HepG2 (cell line): ENCODE measurements at regions not wholly inside any gene's neighbourhood (a gene's known extent, or its start where the extent isn't known, plus 50 kb on each side); places are given as distances from the start of the nearest gene placed in this dataset.

Source experiments
- ATAC-seq: fragments of 200-7000 bp; cut with Tn5 transposase; 3 replicates; pipeline ENCODE4 v1.9.1; 2020; ENCODE audit warnings: mild to moderate bottlenecking, moderate library complexity
- BruUV-seq: library from RNA; stranded (reverse); fragments of 400-500 nt; replicated peaks from 2 replicates; lab custom pipeline; 2021; lab: Mats Ljungman, UMichigan
- CTCF ChIA-PET: fragments of 300-600 bp; formaldehyde crosslinking; extraction: SDS; loops from one replicate; lab custom pipeline; 2021; ENCODE audit warnings: low total read pairs, inconsistent platforms, low intra/inter-chr PET ratio; lab: Yijun Ruan, JAX
- POLR2A ChIA-PET: fragments of 350-600 bp; sonication (Branson Sonifier 250); formaldehyde crosslinking; loops from one replicate; lab custom pipeline; 2020; ENCODE audit warnings: antibody characterized with exemption, inconsistent platforms; lab: Yijun Ruan, JAX
- DNase-seq: peaks from one replicate; pipeline ENCODE4 v3.0.0-alpha.2; 2015; ENCODE audit warnings: low spot score
- FAIRE-seq: peaks from 3 replicates; lab custom pipeline; 2011; peaks lifted over from hg19 to GRCh38; lab: Jason Lieb, UNC
- H2AFZ ChIP-seq: one replicate; pipeline ENCODE4 v1.6.1; 2011; ENCODE audit warnings: low read length, inconsistent platforms
- H3K27ac ChIP-seq: fragments of 300-600 bp; 3 replicates; pipeline ENCODE4 v1.8.0; 2011; ENCODE audit warnings: mixed run types, mild to moderate bottlenecking, mixed read lengths, low read length, inconsistent platforms; ENCODE audit not compliant: insufficient read depth; ENCODE audit errors: extremely low read length
- H3K27me3 ChIP-seq, 2 experiments: fragments of 200-600 bp in 1 of 2; 2 replicates in 1 of 2; 3 replicates in 1 of 2; pipeline versions ENCODE4 v1.6.0 to v1.8.0; 2011; ENCODE audit warnings: low read length in 2 of 2, mild to moderate bottlenecking in 2 of 2, moderate library complexity in 2 of 2, inconsistent platforms in 1 of 2; ENCODE audit not compliant: insufficient read depth in 2 of 2, control insufficient read depth in 1 of 2
- H3K36me3 ChIP-seq, 2 experiments: fragments of 200-600 bp in 1 of 2; replicated peaks in 1 of 2; 2 replicates in 1 of 2; 3 replicates in 1 of 2; pipeline versions ENCODE4 v1.5.1 to v1.8.0; 2011; ENCODE audit warnings: low read length in 2 of 2, inconsistent platforms in 1 of 2; ENCODE audit not compliant: insufficient read depth in 2 of 2, control insufficient read depth in 1 of 2
- H3K4me1 ChIP-seq: 2 replicates; pipeline ENCODE4 v1.5.1; 2012; ENCODE audit warnings: low read length, inconsistent platforms; ENCODE audit not compliant: insufficient read depth
- H3K4me2 ChIP-seq: 2 replicates; pipeline ENCODE4 v1.6.0; 2011; ENCODE audit warnings: low read depth, low read length, inconsistent platforms
- H3K4me3 ChIP-seq, 3 experiments: fragments of 200-600 bp in 1 of 3; sonication (generic), shearing (Covaris generic) in 1 of 3; replicated peaks in 1 of 3; 2 replicates each; pipeline ENCODE4 v1.5.1; 2011 to 2016; ENCODE audit warnings: low read length in 3 of 3, inconsistent platforms in 2 of 3, low read depth in 2 of 3, mild to moderate bottlenecking in 2 of 3, control low read depth in 1 of 3, mixed read lengths in 1 of 3; ENCODE audit not compliant: insufficient read depth in 1 of 3
- H3K79me2 ChIP-seq: one replicate; pipeline ENCODE4 v1.6.1; 2011; ENCODE audit warnings: low read length, inconsistent platforms; ENCODE audit not compliant: insufficient read depth
- H3K9ac ChIP-seq: 2 replicates; pipeline ENCODE4 v1.6.0; 2011; ENCODE audit warnings: mild to moderate bottlenecking, low read depth, low read length, inconsistent platforms; ENCODE audit not compliant: insufficient read depth
- H3K9me3 ChIP-seq: 2 replicates; pipeline ENCODE4 v1.5.1; 2012; ENCODE audit warnings: mild to moderate bottlenecking, low read length
- H4K20me1 ChIP-seq: 2 replicates; pipeline ENCODE4 v1.6.0; 2011; ENCODE audit warnings: inconsistent platforms, mild to moderate bottlenecking, low read length, moderate library complexity; ENCODE audit not compliant: insufficient read depth
- AGO2 ChIP-seq: fragments of 200-400 bp; formaldehyde crosslinking; optimal IDR thresholded peaks from 2 replicates; pipeline ENCODE3; 2017; ENCODE audit warnings: mild to moderate bottlenecking, low read depth, low read length, moderate library complexity
- ETV5 ChIP-seq: IDR thresholded peaks from 2 replicates; pipeline ENCODE4 v1.6.1; 2018; ENCODE audit warnings: missing biosample characterization, missing genetic modification reagents, inconsistent platforms, borderline replicate concordance
- FOXM1 ChIP-seq: sonication (generic); formaldehyde crosslinking; IDR thresholded peaks from 2 replicates; pipeline ENCODE4 v1.5.0; 2020; ENCODE audit warnings: missing genetic modification reagents
- MATR3 ChIP-seq: sonication (generic); formaldehyde crosslinking; IDR thresholded peaks from 2 replicates; pipeline ENCODE4 v1.4.0; 2020; ENCODE audit warnings: missing genetic modification reagents
- SMAD3 ChIP-seq: sonication (generic); formaldehyde crosslinking; IDR thresholded peaks from 2 replicates; pipeline ENCODE4 v1.4.0; 2020; ENCODE audit warnings: missing genetic modification reagents
- STAT5B ChIP-seq: sonication (generic); formaldehyde crosslinking; IDR thresholded peaks from 2 replicates; pipeline ENCODE4 v1.4.0; 2020; ENCODE audit warnings: missing genetic modification reagents
- ZFP90 ChIP-seq: sonication (generic); formaldehyde crosslinking; IDR thresholded peaks from 2 replicates; pipeline ENCODE4 v1.8.0; 2022; ENCODE audit warnings: missing genetic modification reagents, mild to moderate bottlenecking, inconsistent platforms, borderline replicate concordance
- ZKSCAN8 ChIP-seq: IDR thresholded peaks from 2 replicates; pipeline ENCODE4 v1.6.1; 2016; ENCODE audit warnings: borderline replicate concordance, missing genetic modification reagents, missing compliant biosample characterization
- ZNF44 ChIP-seq: sonication (generic); formaldehyde crosslinking; IDR thresholded peaks from 2 replicates; pipeline ENCODE4 v1.5.1; 2020; ENCODE audit warnings: mild to moderate bottlenecking, missing genetic modification reagents
- ZNF468 ChIP-seq: sonication (generic); formaldehyde crosslinking; IDR thresholded peaks from 2 replicates; pipeline ENCODE4 v1.8.0; 2022; ENCODE audit warnings: mild to moderate bottlenecking, moderate library complexity, missing genetic modification reagents
- WGBS: methylation state at CpG from one replicate; pipeline ENCODE4 v1.1.6; 2017; ENCODE audit warnings: low lambda C conversion rate; 5-methylcytosine and 5-hydroxymethylcytosine counted together
- in situ Hi-C: cut with HindIII; loops from 2 replicates; pipeline ENCODE4 v1.10.0; 2017; ENCODE audit warnings: low pct_unique_long_range_greater_than_20kb; ENCODE audit not compliant: extremely low pct_ligation_motif_present
- intact Hi-C: fragments of 100-400 bp; cut with micrococcal nuclease; formaldehyde crosslinking; loops from one replicate; pipeline ENCODE4 v1.10.0; 2022; ENCODE audit not compliant: unreplicated experiment
- TF ChIP-seq, protein P1 (sequence below): sonication (generic); formaldehyde crosslinking; IDR thresholded peaks from 2 replicates; pipeline ENCODE4 v1.5.1; 2020; ENCODE audit warnings: missing genetic modification reagents, mild to moderate bottlenecking, borderline replicate concordance
- TF ChIP-seq, protein P2 (sequence below), 2 experiments: fragments of 450-650 bp in 1 of 2; sonication (generic) in 1 of 2; formaldehyde crosslinking in 1 of 2; IDR thresholded peaks; 2 replicates each; pipeline versions ENCODE4 v1.6.1 to v1.8.0; 2016 to 2022; ENCODE audit warnings: antibody characterized with exemption in 1 of 2, mild to moderate bottlenecking in 1 of 2, missing genetic modification reagents in 1 of 2
- TF ChIP-seq, protein P3 (sequence below): sonication (generic); formaldehyde crosslinking; IDR thresholded peaks from 2 replicates; pipeline ENCODE4 v1.5.1; 2020; ENCODE audit warnings: missing genetic modification reagents, mild to moderate bottlenecking, borderline replicate concordance

DNA sequence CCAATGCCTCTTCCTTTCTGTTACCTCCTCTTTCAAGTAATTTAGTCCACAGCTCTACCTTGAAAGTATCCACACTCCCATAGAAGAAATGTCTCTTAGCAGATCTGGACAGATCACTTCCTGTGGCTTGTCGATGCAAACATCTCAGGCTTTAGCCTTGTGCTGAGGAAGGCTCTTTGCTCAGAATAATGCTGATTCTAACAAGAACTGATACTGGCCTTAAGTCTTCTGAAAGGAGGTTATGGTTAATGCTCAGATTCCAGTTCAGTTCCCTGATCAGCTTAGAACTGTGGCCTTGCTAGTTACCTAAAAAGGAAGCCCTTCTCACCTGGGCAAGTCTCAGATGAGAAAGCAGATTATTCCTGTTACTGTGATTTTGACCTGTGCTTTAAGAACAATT is 230.1 kb upstream of the FAT4 start:
- Histone ChIP-seq H2AFZ (no peak overlapping the region), H4K20me1 (no peaks in the 10 kb centered on the region), H3K4me1 (no peaks in the 10 kb centered on the region), H3K27me3 (no peaks in the 10 kb centered on the region), H3K9ac (no peak overlapping the region), H3K36me3 (no peaks in the 10 kb centered on the region), H3K4me2 (no peak overlapping the region), H3K27ac (no peak overlapping the region), H3K79me2 (no peaks in the 10 kb centered on the region), H3K9me3 (no peaks in the 10 kb centered on the region), H3K4me3 (no peak overlapping the region)
- no peak for FAIRE-seq
- intact Hi-C loops (no loop called here), in situ Hi-C loops (no loop called here)
- BruUV-seq, result no TSS peak
- ChIA-PET POLR2A (no interaction called here), CTCF (no interaction called here)
- 65% methylated on average over 1 of the region's 1 CpG for WGBS
- no peak for DNase-seq
- no peak for ATAC-seq
- TF ChIP-seq, protein P1, sequence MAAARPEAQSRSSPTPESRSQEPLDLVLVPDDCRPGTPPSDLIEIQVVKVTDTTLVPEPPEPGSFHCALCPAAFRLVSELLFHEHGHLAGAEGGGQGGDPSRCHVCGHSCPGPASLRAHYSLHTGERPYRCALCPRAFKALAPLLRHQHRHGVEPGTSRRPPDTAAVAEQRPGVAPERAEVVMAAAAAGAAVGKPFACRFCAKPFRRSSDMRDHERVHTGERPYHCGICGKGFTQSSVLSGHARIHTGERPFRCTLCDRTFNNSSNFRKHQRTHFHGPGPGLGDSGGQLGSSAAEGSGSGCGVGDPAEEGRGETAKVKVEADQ (CRISPR knock-in tag), result no peak
- TF ChIP-seq AGO2 (no peak), SMAD3 (CRISPR knock-in tag) (no peak), MATR3 (CRISPR knock-in tag) (no peak), ZNF468 (CRISPR knock-in tag) (no peak), ZFP90 (no peak), ETV5 (CRISPR knock-in tag) (no peak), ZNF44 (CRISPR knock-in tag) (no peak), ZKSCAN8 (CRISPR knock-in tag) (no peak), FOXM1 (CRISPR knock-in tag) (no peak), STAT5B (no peak)
- TF ChIP-seq, protein P2, sequence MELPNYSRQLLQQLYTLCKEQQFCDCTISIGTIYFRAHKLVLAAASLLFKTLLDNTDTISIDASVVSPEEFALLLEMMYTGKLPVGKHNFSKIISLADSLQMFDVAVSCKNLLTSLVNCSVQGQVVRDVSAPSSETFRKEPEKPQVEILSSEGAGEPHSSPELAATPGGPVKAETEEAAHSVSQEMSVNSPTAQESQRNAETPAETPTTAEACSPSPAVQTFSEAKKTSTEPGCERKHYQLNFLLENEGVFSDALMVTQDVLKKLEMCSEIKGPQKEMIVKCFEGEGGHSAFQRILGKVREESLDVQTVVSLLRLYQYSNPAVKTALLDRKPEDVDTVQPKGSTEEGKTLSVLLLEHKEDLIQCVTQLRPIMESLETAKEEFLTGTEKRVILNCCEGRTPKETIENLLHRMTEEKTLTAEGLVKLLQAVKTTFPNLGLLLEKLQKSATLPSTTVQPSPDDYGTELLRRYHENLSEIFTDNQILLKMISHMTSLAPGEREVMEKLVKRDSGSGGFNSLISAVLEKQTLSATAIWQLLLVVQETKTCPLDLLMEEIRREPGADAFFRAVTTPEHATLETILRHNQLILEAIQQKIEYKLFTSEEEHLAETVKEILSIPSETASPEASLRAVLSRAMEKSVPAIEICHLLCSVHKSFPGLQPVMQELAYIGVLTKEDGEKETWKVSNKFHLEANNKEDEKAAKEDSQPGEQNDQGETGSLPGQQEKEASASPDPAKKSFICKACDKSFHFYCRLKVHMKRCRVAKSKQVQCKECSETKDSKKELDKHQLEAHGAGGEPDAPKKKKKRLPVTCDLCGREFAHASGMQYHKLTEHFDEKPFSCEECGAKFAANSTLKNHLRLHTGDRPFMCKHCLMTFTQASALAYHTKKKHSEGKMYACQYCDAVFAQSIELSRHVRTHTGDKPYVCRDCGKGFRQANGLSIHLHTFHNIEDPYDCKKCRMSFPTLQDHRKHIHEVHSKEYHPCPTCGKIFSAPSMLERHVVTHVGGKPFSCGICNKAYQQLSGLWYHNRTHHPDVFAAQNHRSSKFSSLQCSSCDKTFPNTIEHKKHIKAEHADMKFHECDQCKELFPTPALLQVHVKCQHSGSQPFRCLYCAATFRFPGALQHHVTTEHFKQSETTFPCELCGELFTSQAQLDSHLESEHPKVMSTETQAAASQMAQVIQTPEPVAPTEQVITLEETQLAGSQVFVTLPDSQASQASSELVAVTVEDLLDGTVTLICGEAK (IDR thresholded peaks at IDR 0.05), result no peak
- TF ChIP-seq, protein P2 (CRISPR knock-in tag; IDR thresholded peaks at IDR 0.05), result no peak
- TF ChIP-seq, protein P3, sequence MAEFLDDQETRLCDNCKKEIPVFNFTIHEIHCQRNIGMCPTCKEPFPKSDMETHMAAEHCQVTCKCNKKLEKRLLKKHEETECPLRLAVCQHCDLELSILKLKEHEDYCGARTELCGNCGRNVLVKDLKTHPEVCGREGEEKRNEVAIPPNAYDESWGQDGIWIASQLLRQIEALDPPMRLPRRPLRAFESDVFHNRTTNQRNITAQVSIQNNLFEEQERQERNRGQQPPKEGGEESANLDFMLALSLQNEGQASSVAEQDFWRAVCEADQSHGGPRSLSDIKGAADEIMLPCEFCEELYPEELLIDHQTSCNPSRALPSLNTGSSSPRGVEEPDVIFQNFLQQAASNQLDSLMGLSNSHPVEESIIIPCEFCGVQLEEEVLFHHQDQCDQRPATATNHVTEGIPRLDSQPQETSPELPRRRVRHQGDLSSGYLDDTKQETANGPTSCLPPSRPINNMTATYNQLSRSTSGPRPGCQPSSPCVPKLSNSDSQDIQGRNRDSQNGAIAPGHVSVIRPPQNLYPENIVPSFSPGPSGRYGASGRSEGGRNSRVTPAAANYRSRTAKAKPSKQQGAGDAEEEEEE (CRISPR knock-in tag), result no peak
